ENCODE measurements at regions not wholly inside any gene's neighbourhood (a gene's known extent, or its start where the extent isn't known, plus 50 kb on each side); places are given as distances from the start of the nearest gene placed in this dataset.

DNA sequence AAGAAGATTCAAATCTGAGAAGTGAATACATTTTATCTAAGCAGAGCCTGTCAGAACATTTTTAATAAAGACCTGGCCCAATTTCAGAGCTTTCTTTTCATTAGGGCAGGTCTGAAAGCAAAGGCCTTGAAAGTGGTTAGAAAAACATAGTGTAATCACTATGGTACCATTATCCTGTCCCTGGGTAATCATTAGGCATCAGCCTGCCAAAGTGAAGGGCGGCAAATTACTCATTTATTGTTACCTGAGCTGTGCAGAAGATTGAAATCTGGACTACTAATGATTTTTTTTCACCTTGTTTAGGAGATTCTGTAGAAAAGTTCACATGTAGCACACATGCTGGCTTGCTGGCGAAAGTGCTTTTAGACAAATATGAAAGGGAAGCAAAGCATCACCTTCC is 92.6 kb upstream of the PRKD1 start:
- no peak overlapping the region for H2BK20ac ChIP-seq (ENCODE audit: low read depth, low read length, poor library complexity, severe bottlenecking)
- no peaks in the 10 kb centered on the region for H3K23me2 ChIP-seq (ENCODE audit: insufficient read length, low read depth, low read length, poor library complexity, severe bottlenecking)
- no peaks in the 10 kb centered on the region for H3K79me1 ChIP-seq (ENCODE audit: insufficient read depth, low read depth, low read length, poor library complexity, severe bottlenecking)
- H3K56ac ChIP-seq (ENCODE audit: insufficient read length, low read depth, low read length): no peak overlapping the region
- no peak for DNase-seq
- no peak overlapping the region for H2AFZ ChIP-seq (ENCODE audit: low read length)
- no peak overlapping the region for H3K23ac ChIP-seq (ENCODE audit: insufficient read length, low read depth, low read length)
- Mint-ChIP-seq H3K4me1 (no peaks in the 10 kb centered on the region), H3K36me3 (ENCODE audit: insufficient read depth in 1 of 3, low read depth in 3 of 3) (peaks cover 8 to 9% (median 8%) of the 10 kb centered on the region in 3 experiments), H3K9me3 (peaks cover 20 to 41% of the 10 kb centered on the region in 2 experiments), H3K27me3 (ENCODE audit: low read depth) (no peaks in the 10 kb centered on the region; the same call in none of the 2 replicates), H3K4me3 (no peak overlapping the region), H3K27ac (no peak overlapping the region)
- H3K4ac ChIP-seq (ENCODE audit: low read depth, low read length): no peak overlapping the region
- WGBS (ENCODE audit: extremely low coverage, insufficient read length, low lambda C conversion rate): no CpG with 5 or more reads among the region's 2 CpGs
- H2BK120ac ChIP-seq (ENCODE audit: low read depth, low read length, poor library complexity, severe bottlenecking): no peak overlapping the region
- no peak overlapping the region for H2BK15ac ChIP-seq (ENCODE audit: low read depth, low read length)
- TF ChIP-seq, protein P1, sequence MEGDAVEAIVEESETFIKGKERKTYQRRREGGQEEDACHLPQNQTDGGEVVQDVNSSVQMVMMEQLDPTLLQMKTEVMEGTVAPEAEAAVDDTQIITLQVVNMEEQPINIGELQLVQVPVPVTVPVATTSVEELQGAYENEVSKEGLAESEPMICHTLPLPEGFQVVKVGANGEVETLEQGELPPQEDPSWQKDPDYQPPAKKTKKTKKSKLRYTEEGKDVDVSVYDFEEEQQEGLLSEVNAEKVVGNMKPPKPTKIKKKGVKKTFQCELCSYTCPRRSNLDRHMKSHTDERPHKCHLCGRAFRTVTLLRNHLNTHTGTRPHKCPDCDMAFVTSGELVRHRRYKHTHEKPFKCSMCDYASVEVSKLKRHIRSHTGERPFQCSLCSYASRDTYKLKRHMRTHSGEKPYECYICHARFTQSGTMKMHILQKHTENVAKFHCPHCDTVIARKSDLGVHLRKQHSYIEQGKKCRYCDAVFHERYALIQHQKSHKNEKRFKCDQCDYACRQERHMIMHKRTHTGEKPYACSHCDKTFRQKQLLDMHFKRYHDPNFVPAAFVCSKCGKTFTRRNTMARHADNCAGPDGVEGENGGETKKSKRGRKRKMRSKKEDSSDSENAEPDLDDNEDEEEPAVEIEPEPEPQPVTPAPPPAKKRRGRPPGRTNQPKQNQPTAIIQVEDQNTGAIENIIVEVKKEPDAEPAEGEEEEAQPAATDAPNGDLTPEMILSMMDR (conservative IDR thresholded peaks at IDR 0.05): no peak
- no peak overlapping the region for H2BK5ac ChIP-seq (ENCODE audit: insufficient read length, low read length)
- no peak overlapping the region for H4K5ac ChIP-seq (ENCODE audit: insufficient read length, low read depth, low read length)
- H4K8ac ChIP-seq (replicated peaks; ENCODE audit: insufficient read length, low read depth, low read length): no peak overlapping the region
- H3K27me3 ChIP-seq (ENCODE audit: insufficient read depth, low read length): no peaks in the 10 kb centered on the region
- H2BK12ac ChIP-seq (ENCODE audit: insufficient read length, low read depth, low read length): no peak overlapping the region
- H3K9ac ChIP-seq (ENCODE audit: extremely low read depth, insufficient read length, low read length): no peak overlapping the region
- no peak overlapping the region for H4K91ac ChIP-seq (ENCODE audit: insufficient read length, low read depth, low read length)
- no peak overlapping the region for H3T11ph ChIP-seq (ENCODE audit: low read length)
- no peaks in the 10 kb centered on the region for H3K79me2 ChIP-seq (ENCODE audit: insufficient read depth, low read length)
- no peak overlapping the region for H3K14ac ChIP-seq (ENCODE audit: insufficient read depth, low read length)
- H3K9me3 ChIP-seq (ENCODE audit: control insufficient read depth, low read depth, low read length): peaks cover 13% of the 10 kb centered on the region
- H3K27ac ChIP-seq (ENCODE audit: insufficient read length, low read depth, low read length): no peak overlapping the region
- no peaks in the 10 kb centered on the region for H3K4me1 ChIP-seq (ENCODE audit: insufficient read depth, low read length)
- H4K20me1 ChIP-seq (ENCODE audit: control insufficient read depth, insufficient read depth, insufficient read length): no peaks in the 10 kb centered on the region
- no peak overlapping the region for H3K4me2 ChIP-seq (ENCODE audit: insufficient read depth, insufficient read length, low read length)
- H3K18ac ChIP-seq (ENCODE audit: insufficient read length, low read depth, low read length): no peak overlapping the region
- H2AK5ac ChIP-seq (ENCODE audit: insufficient read length, low read length): no peak overlapping the region

Data from H9 (cell line).